ENCODE measurements at regions not wholly inside any gene's neighbourhood (a gene's known extent, or its start where the extent isn't known, plus 50 kb on each side); places are given as distances from the start of the nearest gene placed in this dataset.
"Not testable (repeated sequence)": the region's sequence is repeated elsewhere in the genome, so short reads cannot be mapped to it uniquely, and the experiment has no call there.

- DNase-seq (ENCODE audit: low read depth): no peak
Measured at GRCh38 chr9:32092031-32092430, 292.4 kb upstream of the ACO1 start.

GRCh38 chr9:32117291-32117690 lies 267.2 kb upstream of the ACO1 start:
- DNase-seq (ENCODE audit: low read depth): no peak

- no peak for DNase-seq (ENCODE audit: low read depth)
Measured at GRCh38 chr9:32128546-32128945, 255.9 kb upstream of the ACO1 start.

- not testable (repeated sequence) for DNase-seq (ENCODE audit: low read depth)
Measured at GRCh38 chr9:32130709-32131108, 253.7 kb upstream of the ACO1 start.

GRCh38 chr9:32136700-32137339 lies 247.6 kb upstream of the ACO1 start:
- DNase-seq (ENCODE audit: low read depth): peak; percentile 55

- DNase-seq (ENCODE audit: low read depth): no peak
Measured at GRCh38 chr9:32142074-32142473, 242.4 kb upstream of the ACO1 start.

- DNase-seq (ENCODE audit: low read depth): not testable (repeated sequence)
Measured at GRCh38 chr9:32148553-32148952, 235.9 kb upstream of the ACO1 start.

GRCh38 chr9:32161209-32161608 lies 223.2 kb upstream of the ACO1 start:
- DNase-seq (ENCODE audit: low read depth): no peak

GRCh38 chr9:32161720-32162119 lies 222.7 kb upstream of the ACO1 start:
- DNase-seq (ENCODE audit: low read depth): no peak

GRCh38 chr9:32166316-32166715 lies 218.1 kb upstream of the ACO1 start:
- not testable (repeated sequence) for DNase-seq (ENCODE audit: low read depth)

GRCh38 chr9:32171339-32171738 lies 213.1 kb upstream of the ACO1 start:
- DNase-seq (ENCODE audit: low read depth): no peak

- DNase-seq (ENCODE audit: low read depth): no peak
Measured at GRCh38 chr9:32172256-32172655, 212.2 kb upstream of the ACO1 start.

GRCh38 chr9:32177396-32177795 lies 207.0 kb upstream of the ACO1 start:
- DNase-seq (ENCODE audit: low read depth): no peak

- DNase-seq (ENCODE audit: low read depth): no peak
Measured at GRCh38 chr9:32180597-32180996, 203.8 kb upstream of the ACO1 start.

GRCh38 chr9:32200241-32200640 lies 184.2 kb upstream of the ACO1 start:
- no peak for DNase-seq (ENCODE audit: low read depth)

GRCh38 chr9:32200896-32201295 lies 183.5 kb upstream of the ACO1 start:
- no peak for DNase-seq (ENCODE audit: low read depth)

- DNase-seq (ENCODE audit: low read depth): not testable (repeated sequence)
Measured at GRCh38 chr9:32209164-32209563, 175.3 kb upstream of the ACO1 start.

- no peak for DNase-seq (ENCODE audit: low read depth)
Measured at GRCh38 chr9:32218100-32218767, 166.2 kb upstream of the ACO1 start.

GRCh38 chr9:32220750-32221149 lies 163.7 kb upstream of the ACO1 start:
- DNase-seq (ENCODE audit: low read depth): no peak

GRCh38 chr9:32234451-32234850 lies 150.0 kb upstream of the ACO1 start:
- DNase-seq (ENCODE audit: low read depth): no peak

- DNase-seq (ENCODE audit: low read depth): no peak
Measured at GRCh38 chr9:32247168-32247567, 137.3 kb upstream of the ACO1 start.

- DNase-seq (ENCODE audit: low read depth): no peak
Measured at GRCh38 chr9:32248189-32248712, 136.2 kb upstream of the ACO1 start.

GRCh38 chr9:32251539-32251938 lies 132.9 kb upstream of the ACO1 start:
- peak; percentile 61 for DNase-seq (ENCODE audit: low read depth)

Data from RPMI7951 (cell line).